Natural killer cell treated with Interleukin-12 subunit alpha and Interleukin-12 subunit beta and Interleukin-15 and Interleukin-18, amount 100 ng/mL, for 72 hours (primary cell): ENCODE measurements at regions not wholly inside any gene's neighbourhood (a gene's known extent, or its start where the extent isn't known, plus 50 kb on each side); places are given as distances from the start of the nearest gene placed in this dataset.
"Not testable (repeated sequence)": the region's sequence is repeated elsewhere in the genome, so short reads cannot be mapped to it uniquely, and the experiment has no call there.

ENCODE experiments used
- ATAC-seq, 2 donors: fragments of 150-1000 bp; cut with Tn5 transposase in 1 of 2; sonication (Bioruptor Pico), chemical (Tn5 transposase) in 1 of 2; 2 replicates each; pipeline ENCODE4 v1.10.0; 2021
- DNase-seq: peaks from one replicate; pipeline ENCODE4 v3.0.0; 2022; ENCODE audit warnings: low spot score
- H3K27ac Mint-ChIP-seq, 2 donors: 1 replicate in 1 of 2; 2 replicates in 1 of 2; pipeline ENCODE4 v1.8.0; 2022; ENCODE audit warnings: mixed read lengths in 2 of 2, mild to moderate bottlenecking in 1 of 2, moderate library complexity in 1 of 2
- H3K27me3 Mint-ChIP-seq, 2 donors: 1 replicate in 1 of 2; 2 replicates in 1 of 2; pipeline ENCODE4 v1.8.0; 2022; ENCODE audit warnings: mixed read lengths in 2 of 2
- H3K36me3 Mint-ChIP-seq: one replicate; pipeline ENCODE4 v1.8.0; 2022; ENCODE audit warnings: mixed read lengths
- H3K4me1 Mint-ChIP-seq, 2 donors: 1 replicate in 1 of 2; 2 replicates in 1 of 2; pipeline ENCODE4 v1.8.0; 2022; ENCODE audit warnings: low read depth in 2 of 2, mixed read lengths in 2 of 2, mild to moderate bottlenecking in 1 of 2
- H3K4me3 Mint-ChIP-seq: one replicate; pipeline ENCODE4 v1.8.0; 2022; ENCODE audit warnings: mixed read lengths
- H3K9me3 Mint-ChIP-seq: 2 replicates; pipeline ENCODE4 v1.8.0; 2022; ENCODE audit warnings: mixed read lengths

GRCh38 chr17:77085926-77086432 is 54.8 kb upstream of the SEC14L1 start:
- Mint-ChIP-seq H3K4me1 (peaks cover 26 to 27% of the 10 kb centered on the region in 2 donors), H3K4me3 (peak overlapping the region; percentile 27), H3K36me3 (peaks cover 6% of the 10 kb centered on the region), H3K27me3 (peaks cover 0 to 5% of the 10 kb centered on the region in 2 donors), H3K9me3 (no peaks in the 10 kb centered on the region), H3K27ac (peak overlapping the region in 1 of 2 donors; percentile 65)
- DNase-seq (no peak), ATAC-seq (no peak)

DNA sequence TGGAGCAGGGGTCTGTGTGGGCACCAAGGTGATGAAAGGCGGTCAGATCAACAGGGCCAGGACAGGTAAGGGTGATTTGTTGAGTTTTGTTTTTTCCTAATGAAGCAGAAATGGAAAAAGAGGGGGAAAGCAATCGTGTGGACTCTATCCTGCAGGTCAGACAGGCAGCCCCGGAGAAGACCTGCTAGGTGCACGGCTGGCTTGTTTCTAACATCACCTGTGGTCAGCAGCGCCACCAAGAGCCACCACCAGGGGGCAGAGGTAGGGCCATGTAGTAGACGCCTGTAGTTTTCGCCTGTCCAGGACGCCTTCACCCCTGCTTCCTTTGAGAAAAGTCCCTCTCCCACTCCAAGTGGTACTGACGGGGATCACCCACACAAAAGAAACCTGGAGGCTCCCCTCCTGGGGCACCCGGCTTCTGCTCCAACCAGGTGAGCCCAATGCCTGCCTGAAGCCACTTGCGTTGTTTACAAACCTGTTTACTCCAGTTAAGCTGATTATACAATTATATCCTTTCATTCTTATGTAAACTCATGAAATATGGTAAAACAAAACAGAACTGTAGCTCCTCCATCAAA is 54.2 kb upstream of the SEC14L1 start:
- Mint-ChIP-seq H3K27ac (peak overlapping the region in 1 of 2 donors; percentile 65), H3K27me3 (peaks cover 0 to 5% of the 10 kb centered on the region in 2 donors), H3K4me3 (peak overlapping the region; percentile 27), H3K36me3 (peaks cover 6% of the 10 kb centered on the region), H3K9me3 (no peaks in the 10 kb centered on the region), H3K4me1 (peaks cover 26 to 27% of the 10 kb centered on the region in 2 donors)
- peak; percentile 82 for DNase-seq
- ATAC-seq, result peak; percentile 40 to 70

GRCh38 chr17:77087650-77088454 is 52.9 kb upstream of the SEC14L1 start:
- peaks cover 14% of the 10 kb centered on the region for H3K36me3 Mint-ChIP-seq
- DNase-seq (no peak), ATAC-seq (no peak)
- H3K4me3 Mint-ChIP-seq, result peak overlapping the region; percentile 79
- H3K27me3 Mint-ChIP-seq, result peaks cover 0 to 5% of the 10 kb centered on the region in 2 donors
- peak overlapping the region; percentile 97 to 99 for H3K27ac Mint-ChIP-seq
- peaks cover 32 to 33% of the 10 kb centered on the region in 2 donors for H3K4me1 Mint-ChIP-seq
- no peaks in the 10 kb centered on the region for H3K9me3 Mint-ChIP-seq

- Mint-ChIP-seq H3K36me3 (peaks cover 14% of the 10 kb centered on the region), H3K9me3 (no peaks in the 10 kb centered on the region), H3K27ac (peak overlapping the region; percentile 97 to 99), H3K27me3 (peaks cover 0 to 5% of the 10 kb centered on the region in 2 donors), H3K4me3 (peak overlapping the region; percentile 79), H3K4me1 (peaks cover 32 to 37% of the 10 kb centered on the region in 2 donors)
- peak; percentile 96 for DNase-seq
- ATAC-seq, result peak; percentile 98
These were observed 52.2 kb upstream of the SEC14L1 start for GRCh38 chr17:77088455-77089123.

- H3K4me1 Mint-ChIP-seq, result peaks cover 32 to 37% of the 10 kb centered on the region in 2 donors
- no peak for ATAC-seq
These were observed 51.7 kb upstream of the SEC14L1 start for GRCh38 chr17:77089124-77089490.

DNA sequence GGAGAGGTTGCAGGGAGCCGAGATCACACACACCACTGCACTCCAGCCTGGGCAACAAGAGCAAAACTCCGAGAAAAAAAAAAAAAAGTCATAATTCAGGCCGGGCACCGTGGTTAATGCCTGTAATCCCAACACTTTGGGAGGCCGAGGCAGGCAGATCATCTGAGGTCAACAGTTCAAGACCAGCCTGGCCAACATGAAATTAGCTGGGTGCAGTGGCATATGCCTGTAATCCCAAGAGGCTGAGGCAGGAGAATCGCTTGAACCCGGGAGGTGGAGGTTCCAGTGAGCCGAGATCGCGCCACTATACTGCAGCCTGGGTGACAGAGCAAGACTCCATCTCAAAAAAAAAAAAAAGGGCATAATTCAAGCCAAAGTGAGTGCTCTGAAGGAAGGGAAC is 50.8 kb upstream of the SEC14L1 start:
- Mint-ChIP-seq H3K27ac (peak overlapping the region; percentile 97 to 99), H3K36me3 (peaks cover 17% of the 10 kb centered on the region), H3K4me1 (peaks cover 32 to 37% of the 10 kb centered on the region in 2 donors), H3K4me3 (peak overlapping the region; percentile 79)
- DNase-seq, H3K27me3 Mint-ChIP-seq, ATAC-seq, H3K9me3 Mint-ChIP-seq: not testable (repeated sequence)

More at GRCh38 chr17:77089124-77089490, 51.7 kb upstream of the SEC14L1 start:
- peak overlapping the region; percentile 97 to 99 for H3K27ac Mint-ChIP-seq
- peak overlapping the region; percentile 79 for H3K4me3 Mint-ChIP-seq
- DNase-seq, result no peak
- H3K36me3 Mint-ChIP-seq, result peaks cover 14% of the 10 kb centered on the region
- no peaks in the 10 kb centered on the region for H3K9me3 Mint-ChIP-seq
- peaks cover 0 to 5% of the 10 kb centered on the region in 2 donors for H3K27me3 Mint-ChIP-seq

- H3K9me3 Mint-ChIP-seq, result no peaks in the 10 kb centered on the region
- H3K27me3 Mint-ChIP-seq, result peaks cover 0 to 5% of the 10 kb centered on the region in 2 donors
- DNase-seq (no peak), ATAC-seq (no peak)
- peak overlapping the region in 1 of 2 donors; percentile 99 for H3K27ac Mint-ChIP-seq
- H3K36me3 Mint-ChIP-seq, result peaks cover 19% of the 10 kb centered on the region
- H3K4me3 Mint-ChIP-seq, result peak overlapping the region; percentile 79
- peaks cover 32 to 37% of the 10 kb centered on the region in 2 donors for H3K4me1 Mint-ChIP-seq
These were observed 50.3 kb upstream of the SEC14L1 start for GRCh38 chr17:77090476-77090875.
